HepG2 (cell line): ENCODE measurements at regions not wholly inside any gene's neighbourhood (a gene's known extent, or its start where the extent isn't known, plus 50 kb on each side); places are given as distances from the start of the nearest gene placed in this dataset.

Experiments used
- ATAC-seq: fragments of 200-7000 bp; cut with Tn5 transposase; 3 replicates; pipeline ENCODE4 v1.9.1; 2020; ENCODE audit warnings: mild to moderate bottlenecking, moderate library complexity
- BruUV-seq: library from RNA; stranded (reverse); fragments of 400-500 nt; replicated peaks from 2 replicates; lab custom pipeline; 2021; lab: Mats Ljungman, UMichigan
- CTCF ChIA-PET: fragments of 300-600 bp; formaldehyde crosslinking; extraction: SDS; loops from one replicate; lab custom pipeline; 2021; ENCODE audit warnings: low total read pairs, inconsistent platforms, low intra/inter-chr PET ratio; lab: Yijun Ruan, JAX
- POLR2A ChIA-PET: fragments of 350-600 bp; sonication (Branson Sonifier 250); formaldehyde crosslinking; loops from one replicate; lab custom pipeline; 2020; ENCODE audit warnings: antibody characterized with exemption, inconsistent platforms; lab: Yijun Ruan, JAX
- DNase-seq: peaks from one replicate; pipeline ENCODE4 v3.0.0-alpha.2; 2015; ENCODE audit warnings: low spot score
- FAIRE-seq: peaks from 3 replicates; lab custom pipeline; 2011; peaks lifted over from hg19 to GRCh38; lab: Jason Lieb, UNC
- H2AFZ ChIP-seq: one replicate; pipeline ENCODE4 v1.6.1; 2011; ENCODE audit warnings: low read length, inconsistent platforms
- H3K27ac ChIP-seq: fragments of 300-600 bp; 3 replicates; pipeline ENCODE4 v1.8.0; 2011; ENCODE audit warnings: mixed run types, mild to moderate bottlenecking, mixed read lengths, low read length, inconsistent platforms; ENCODE audit not compliant: insufficient read depth; ENCODE audit errors: extremely low read length
- H3K27me3 ChIP-seq, 2 experiments: fragments of 200-600 bp in 1 of 2; 2 replicates in 1 of 2; 3 replicates in 1 of 2; pipeline versions ENCODE4 v1.6.0 to v1.8.0; 2011; ENCODE audit warnings: low read length in 2 of 2, mild to moderate bottlenecking in 2 of 2, moderate library complexity in 2 of 2, inconsistent platforms in 1 of 2; ENCODE audit not compliant: insufficient read depth in 2 of 2, control insufficient read depth in 1 of 2
- H3K36me3 ChIP-seq, 2 experiments: fragments of 200-600 bp in 1 of 2; replicated peaks in 1 of 2; 2 replicates in 1 of 2; 3 replicates in 1 of 2; pipeline versions ENCODE4 v1.5.1 to v1.8.0; 2011; ENCODE audit warnings: low read length in 2 of 2, inconsistent platforms in 1 of 2; ENCODE audit not compliant: insufficient read depth in 2 of 2, control insufficient read depth in 1 of 2
- H3K4me1 ChIP-seq: 2 replicates; pipeline ENCODE4 v1.5.1; 2012; ENCODE audit warnings: low read length, inconsistent platforms; ENCODE audit not compliant: insufficient read depth
- H3K4me2 ChIP-seq: 2 replicates; pipeline ENCODE4 v1.6.0; 2011; ENCODE audit warnings: low read depth, low read length, inconsistent platforms
- H3K4me3 ChIP-seq, 3 experiments: fragments of 200-600 bp in 1 of 3; sonication (generic), shearing (Covaris generic) in 1 of 3; replicated peaks in 1 of 3; 2 replicates each; pipeline ENCODE4 v1.5.1; 2011 to 2016; ENCODE audit warnings: low read length in 3 of 3, inconsistent platforms in 2 of 3, low read depth in 2 of 3, mild to moderate bottlenecking in 2 of 3, control low read depth in 1 of 3, mixed read lengths in 1 of 3; ENCODE audit not compliant: insufficient read depth in 1 of 3
- H3K79me2 ChIP-seq: one replicate; pipeline ENCODE4 v1.6.1; 2011; ENCODE audit warnings: low read length, inconsistent platforms; ENCODE audit not compliant: insufficient read depth
- H3K9ac ChIP-seq: 2 replicates; pipeline ENCODE4 v1.6.0; 2011; ENCODE audit warnings: mild to moderate bottlenecking, low read depth, low read length, inconsistent platforms; ENCODE audit not compliant: insufficient read depth
- H3K9me3 ChIP-seq: 2 replicates; pipeline ENCODE4 v1.5.1; 2012; ENCODE audit warnings: mild to moderate bottlenecking, low read length
- H4K20me1 ChIP-seq: 2 replicates; pipeline ENCODE4 v1.6.0; 2011; ENCODE audit warnings: inconsistent platforms, mild to moderate bottlenecking, low read length, moderate library complexity; ENCODE audit not compliant: insufficient read depth
- DNMT3B ChIP-seq: conservative IDR thresholded peaks from 2 replicates; pipeline ENCODE4 v1.6.1; 2016; ENCODE audit warnings: missing biosample characterization, control low read depth
- ETV6 ChIP-seq: sonication (generic); formaldehyde crosslinking; conservative IDR thresholded peaks from 2 replicates; pipeline ENCODE4 v1.4.0; 2020; ENCODE audit warnings: missing genetic modification reagents
- PHB2 ChIP-seq: fragments of 450-650 bp; IDR thresholded peaks from 2 replicates; pipeline ENCODE4 v1.6.1; 2018; ENCODE audit not compliant: partially characterized antibody
- ZNF564 ChIP-seq: sonication (generic); formaldehyde crosslinking; IDR thresholded peaks from 2 replicates; pipeline ENCODE4 v1.8.1; 2023; ENCODE audit warnings: mild to moderate bottlenecking, missing genetic modification reagents
- ZNF747 ChIP-seq: sonication (generic); formaldehyde crosslinking; IDR thresholded peaks from 2 replicates; pipeline ENCODE4 v1.8.1; 2023; ENCODE audit warnings: missing genetic modification reagents, mild to moderate bottlenecking, borderline replicate concordance
- WGBS: methylation state at CpG from one replicate; pipeline ENCODE4 v1.1.6; 2017; ENCODE audit warnings: low lambda C conversion rate; 5-methylcytosine and 5-hydroxymethylcytosine counted together
- in situ Hi-C: cut with HindIII; loops from 2 replicates; pipeline ENCODE4 v1.10.0; 2017; ENCODE audit warnings: low pct_unique_long_range_greater_than_20kb; ENCODE audit not compliant: extremely low pct_ligation_motif_present
- intact Hi-C: fragments of 100-400 bp; cut with micrococcal nuclease; formaldehyde crosslinking; loops from one replicate; pipeline ENCODE4 v1.10.0; 2022; ENCODE audit not compliant: unreplicated experiment
- TF ChIP-seq, protein P1 (sequence below): sonication (generic); formaldehyde crosslinking; IDR thresholded peaks from 2 replicates; pipeline ENCODE4 v1.5.0; 2020; ENCODE audit warnings: mild to moderate bottlenecking, missing genetic modification reagents, moderate library complexity
- TF ChIP-seq, protein P2 (sequence below): sonication (generic); formaldehyde crosslinking; IDR thresholded peaks from 2 replicates; pipeline ENCODE4 v1.4.0; 2020; ENCODE audit warnings: missing genetic modification reagents, borderline replicate concordance
- TF ChIP-seq, protein P3 (sequence below): sonication (generic); formaldehyde crosslinking; IDR thresholded peaks from 2 replicates; pipeline ENCODE4 v1.8.0; 2022; ENCODE audit warnings: missing genetic modification reagents, mild to moderate bottlenecking, inconsistent platforms, borderline replicate concordance

DNA sequence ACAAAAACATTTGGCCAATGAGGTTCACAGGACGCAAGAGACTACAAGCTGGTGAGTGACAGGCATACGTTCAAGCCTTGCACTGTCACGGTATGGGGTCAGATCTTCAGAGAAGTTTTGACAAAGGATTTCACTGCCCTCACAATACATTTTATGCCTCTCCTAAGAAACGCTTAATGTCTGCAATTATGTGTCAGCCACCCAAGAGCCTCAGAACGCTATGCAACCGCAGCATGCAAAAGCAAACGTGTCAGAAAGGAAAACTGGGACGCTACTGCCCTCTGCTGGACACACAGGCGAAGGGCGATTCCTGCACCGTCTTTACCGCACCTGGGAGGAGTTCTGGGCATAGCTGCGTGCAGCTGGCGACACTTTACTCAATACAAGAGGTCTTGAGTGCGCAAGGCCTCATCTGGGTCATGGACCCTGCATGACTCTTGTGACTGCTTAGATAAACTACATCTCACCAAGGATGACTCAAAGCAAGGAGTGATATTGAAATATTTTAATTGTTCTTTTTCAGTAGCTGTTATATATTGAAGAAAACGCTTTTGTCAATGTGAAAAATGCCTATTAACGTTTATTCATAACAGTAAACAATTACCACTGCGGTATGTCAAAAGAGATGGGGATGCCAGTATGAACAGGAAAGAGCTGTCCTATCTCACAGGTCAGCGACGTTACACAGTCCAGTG is 147.6 kb upstream of the FRG1 start (continued):
- TF ChIP-seq, protein P1, sequence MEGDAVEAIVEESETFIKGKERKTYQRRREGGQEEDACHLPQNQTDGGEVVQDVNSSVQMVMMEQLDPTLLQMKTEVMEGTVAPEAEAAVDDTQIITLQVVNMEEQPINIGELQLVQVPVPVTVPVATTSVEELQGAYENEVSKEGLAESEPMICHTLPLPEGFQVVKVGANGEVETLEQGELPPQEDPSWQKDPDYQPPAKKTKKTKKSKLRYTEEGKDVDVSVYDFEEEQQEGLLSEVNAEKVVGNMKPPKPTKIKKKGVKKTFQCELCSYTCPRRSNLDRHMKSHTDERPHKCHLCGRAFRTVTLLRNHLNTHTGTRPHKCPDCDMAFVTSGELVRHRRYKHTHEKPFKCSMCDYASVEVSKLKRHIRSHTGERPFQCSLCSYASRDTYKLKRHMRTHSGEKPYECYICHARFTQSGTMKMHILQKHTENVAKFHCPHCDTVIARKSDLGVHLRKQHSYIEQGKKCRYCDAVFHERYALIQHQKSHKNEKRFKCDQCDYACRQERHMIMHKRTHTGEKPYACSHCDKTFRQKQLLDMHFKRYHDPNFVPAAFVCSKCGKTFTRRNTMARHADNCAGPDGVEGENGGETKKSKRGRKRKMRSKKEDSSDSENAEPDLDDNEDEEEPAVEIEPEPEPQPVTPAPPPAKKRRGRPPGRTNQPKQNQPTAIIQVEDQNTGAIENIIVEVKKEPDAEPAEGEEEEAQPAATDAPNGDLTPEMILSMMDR, result peak; percentile 95

DNA sequence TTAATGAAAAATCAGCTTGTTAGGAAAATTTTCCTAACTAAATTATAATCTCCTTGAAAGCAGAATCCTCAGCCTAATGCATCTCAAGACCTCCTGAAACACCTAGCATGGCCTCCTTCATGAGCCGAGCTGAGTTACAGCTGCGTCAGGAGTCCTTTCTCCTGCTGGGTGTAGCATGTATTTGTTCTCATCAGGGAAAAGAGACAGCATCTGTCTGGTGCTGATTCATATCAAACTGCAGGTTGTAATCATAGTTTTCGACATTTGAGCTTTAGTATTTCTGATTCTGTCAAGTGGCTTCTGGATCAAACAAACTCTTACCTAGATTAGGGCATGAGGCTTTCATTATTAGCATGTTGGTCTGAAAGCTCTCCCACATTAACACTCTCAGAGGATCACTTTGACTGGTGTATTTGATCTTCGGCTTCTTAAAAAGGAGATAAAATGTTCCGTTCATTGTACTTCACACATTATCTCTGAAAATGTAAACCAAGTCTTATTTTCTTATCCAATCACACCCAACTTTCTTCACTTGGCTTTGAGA is 140.1 kb upstream of the FRG1 start:
- no peaks in the 10 kb centered on the region for H4K20me1 ChIP-seq
- TF ChIP-seq ETV6 (CRISPR knock-in tag) (no peak), ZNF747 (CRISPR knock-in tag) (no peak), DNMT3B (CRISPR knock-in tag) (no peak), PHB2 (no peak), ZNF564 (CRISPR knock-in tag) (no peak)
- TF ChIP-seq, protein P2, sequence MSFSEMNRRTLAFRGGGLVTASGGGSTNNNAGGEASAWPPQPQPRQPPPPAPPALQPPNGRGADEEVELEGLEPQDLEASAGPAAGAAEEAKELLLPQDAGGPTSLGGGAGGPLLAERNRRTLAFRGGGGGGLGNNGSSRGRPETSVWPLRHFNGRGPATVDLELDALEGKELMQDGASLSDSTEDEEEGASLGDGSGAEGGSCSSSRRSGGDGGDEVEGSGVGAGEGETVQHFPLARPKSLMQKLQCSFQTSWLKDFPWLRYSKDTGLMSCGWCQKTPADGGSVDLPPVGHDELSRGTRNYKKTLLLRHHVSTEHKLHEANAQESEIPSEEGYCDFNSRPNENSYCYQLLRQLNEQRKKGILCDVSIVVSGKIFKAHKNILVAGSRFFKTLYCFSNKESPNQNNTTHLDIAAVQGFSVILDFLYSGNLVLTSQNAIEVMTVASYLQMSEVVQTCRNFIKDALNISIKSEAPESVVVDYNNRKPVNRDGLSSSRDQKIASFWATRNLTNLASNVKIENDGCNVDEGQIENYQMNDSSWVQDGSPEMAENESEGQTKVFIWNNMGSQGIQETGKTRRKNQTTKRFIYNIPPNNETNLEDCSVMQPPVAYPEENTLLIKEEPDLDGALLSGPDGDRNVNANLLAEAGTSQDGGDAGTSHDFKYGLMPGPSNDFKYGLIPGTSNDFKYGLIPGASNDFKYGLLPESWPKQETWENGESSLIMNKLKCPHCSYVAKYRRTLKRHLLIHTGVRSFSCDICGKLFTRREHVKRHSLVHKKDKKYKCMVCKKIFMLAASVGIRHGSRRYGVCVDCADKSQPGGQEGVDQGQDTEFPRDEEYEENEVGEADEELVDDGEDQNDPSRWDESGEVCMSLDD (CRISPR knock-in tag), result no peak
- TF ChIP-seq, protein P3, sequence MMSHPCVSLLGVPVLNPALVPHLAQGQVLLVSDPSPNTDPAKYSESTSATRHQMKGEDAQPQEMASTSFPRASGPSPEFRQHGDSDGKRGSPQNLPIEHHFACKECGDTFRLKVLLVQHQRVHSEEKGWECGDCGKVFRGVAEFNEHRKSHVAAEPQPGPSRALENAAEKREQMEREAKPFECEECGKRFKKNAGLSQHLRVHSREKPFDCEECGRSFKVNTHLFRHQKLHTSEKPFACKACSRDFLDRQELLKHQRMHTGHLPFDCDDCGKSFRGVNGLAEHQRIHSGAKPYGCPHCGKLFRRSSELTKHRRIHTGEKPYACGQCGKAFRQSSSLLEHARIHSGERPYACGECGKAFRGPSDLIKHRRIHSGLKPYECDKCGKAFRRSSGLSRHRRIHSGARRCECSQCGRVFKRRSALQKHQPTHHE, result no peak
- TF ChIP-seq, all 625 proteins: peak for 0
- no peaks in the 10 kb centered on the region for H3K36me3 ChIP-seq
- no peaks in the 10 kb centered on the region for H3K4me1 ChIP-seq
- FAIRE-seq (no peak), ATAC-seq (no peak), DNase-seq (no peak)
- in situ Hi-C loops (no loop called here), intact Hi-C loops (no loop called here)
- H3K9me3 ChIP-seq, result no peaks in the 10 kb centered on the region
- no peak overlapping the region for H3K9ac ChIP-seq
- no peak overlapping the region for H3K27ac ChIP-seq
- H3K79me2 ChIP-seq, result no peaks in the 10 kb centered on the region
- POLR2A ChIA-PET, result no interaction called here
- no peak overlapping the region for H2AFZ ChIP-seq
- H3K4me3 ChIP-seq, result no peak overlapping the region
- CTCF ChIA-PET, result no interaction called here
- H3K27me3 ChIP-seq, result peaks cover 3 to 4% of the 10 kb centered on the region in 2 experiments; a peak in 2 of 5 replicates
- no TSS peak for BruUV-seq
- no peak overlapping the region for H3K4me2 ChIP-seq
- 44% methylated on average over 5 of the region's 5 CpGs for WGBS
